Tibial nerve (tissue), 3 donors: ENCODE measurements at regions not wholly inside any gene's neighbourhood (a gene's known extent, or its start where the extent isn't known, plus 50 kb on each side); places are given as distances from the start of the nearest gene placed in this dataset.

Source experiments
- CTCF ChIP-seq, 5 experiments: fragments of 200-600 bp in 3 of 5; fragments of 450-650 bp in 2 of 5; sonication (generic) in 3 of 5; IDR thresholded peaks; one replicate each; pipeline ENCODE4 v1.5.1; 2016 to 2019; ENCODE audit warnings: antibody characterized with exemption in 5 of 5, mild to moderate bottlenecking in 3 of 5, moderate library complexity in 2 of 5
- POLR2A ChIP-seq, 2 donors: fragments of 450-650 bp; IDR thresholded peaks; one replicate each; pipeline ENCODE4 v1.6.1; 2017; ENCODE audit warnings: antibody characterized with exemption in 2 of 2, mild to moderate bottlenecking in 2 of 2, moderate library complexity in 2 of 2

DNA sequence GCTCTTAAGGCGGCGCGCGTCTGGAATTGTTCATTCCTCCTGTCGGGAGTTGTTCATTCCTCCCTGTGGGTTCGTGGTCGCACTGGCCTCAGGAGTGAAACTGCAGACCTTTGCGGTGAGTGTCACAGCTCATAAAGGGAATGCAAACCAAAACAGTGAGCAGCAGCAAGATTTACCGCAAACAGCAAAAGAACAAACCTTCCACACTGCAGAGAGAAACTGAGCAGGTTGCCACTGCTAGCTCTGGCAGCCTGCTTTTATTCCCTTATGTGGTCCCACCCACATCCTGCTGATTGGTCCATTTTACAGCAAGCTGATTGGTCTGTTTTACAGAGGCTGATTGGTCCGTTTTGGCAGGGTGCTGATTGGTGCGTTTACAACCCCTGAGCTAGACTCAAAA, 1365.3 kb upstream of the WWC1 start:
- no peak for TF ChIP-seq CTCF (IDR thresholded peaks at IDR 0.05)
- TF ChIP-seq POLR2A (IDR thresholded peaks at IDR 0.05), result no peak
